ENCODE measurements at regions not wholly inside any gene's neighbourhood (a gene's known extent, or its start where the extent isn't known, plus 50 kb on each side); places are given as distances from the start of the nearest gene placed in this dataset.

GRCh38 chr9:124098141-124098905 lies 86.8 kb downstream of the LHX2 start:
- no peak for DNase-seq
- no peaks in the 10 kb centered on the region for H3K36me3 ChIP-seq (ENCODE audit: insufficient read depth, low read length)
- H3K4me3 ChIP-seq (ENCODE audit: low read depth in 1 of 2, low read length in 2 of 2): no peak overlapping the region
- no peaks in the 10 kb centered on the region for H3K4me1 ChIP-seq (ENCODE audit: insufficient read depth, low read length)
- no peaks in the 10 kb centered on the region for H3K27me3 ChIP-seq (ENCODE audit: insufficient read depth, low read length, poor library complexity)
- no peak overlapping the region for H2AFZ ChIP-seq (ENCODE audit: low read depth, low read length)
- no peak for TF ChIP-seq EZH2 (IDR thresholded peaks at IDR 0.05; ENCODE audit: borderline replicate concordance, low read depth, low read length, severe bottlenecking)
- TF ChIP-seq, protein P1, sequence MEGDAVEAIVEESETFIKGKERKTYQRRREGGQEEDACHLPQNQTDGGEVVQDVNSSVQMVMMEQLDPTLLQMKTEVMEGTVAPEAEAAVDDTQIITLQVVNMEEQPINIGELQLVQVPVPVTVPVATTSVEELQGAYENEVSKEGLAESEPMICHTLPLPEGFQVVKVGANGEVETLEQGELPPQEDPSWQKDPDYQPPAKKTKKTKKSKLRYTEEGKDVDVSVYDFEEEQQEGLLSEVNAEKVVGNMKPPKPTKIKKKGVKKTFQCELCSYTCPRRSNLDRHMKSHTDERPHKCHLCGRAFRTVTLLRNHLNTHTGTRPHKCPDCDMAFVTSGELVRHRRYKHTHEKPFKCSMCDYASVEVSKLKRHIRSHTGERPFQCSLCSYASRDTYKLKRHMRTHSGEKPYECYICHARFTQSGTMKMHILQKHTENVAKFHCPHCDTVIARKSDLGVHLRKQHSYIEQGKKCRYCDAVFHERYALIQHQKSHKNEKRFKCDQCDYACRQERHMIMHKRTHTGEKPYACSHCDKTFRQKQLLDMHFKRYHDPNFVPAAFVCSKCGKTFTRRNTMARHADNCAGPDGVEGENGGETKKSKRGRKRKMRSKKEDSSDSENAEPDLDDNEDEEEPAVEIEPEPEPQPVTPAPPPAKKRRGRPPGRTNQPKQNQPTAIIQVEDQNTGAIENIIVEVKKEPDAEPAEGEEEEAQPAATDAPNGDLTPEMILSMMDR (IDR thresholded peaks at IDR 0.05; ENCODE audit: borderline replicate concordance, extremely low read depth, low read length, poor library complexity, severe bottlenecking): no peak
- H3K9ac ChIP-seq (ENCODE audit: low read depth, low read length): no peak overlapping the region
- no peak overlapping the region for H3K27ac ChIP-seq (ENCODE audit: low read length)
- H3K79me2 ChIP-seq (ENCODE audit: insufficient read depth, low read length): no peaks in the 10 kb centered on the region
- no peak for ATAC-seq (ENCODE audit: insufficient read depth, low read depth)
- no peaks in the 10 kb centered on the region for H3K9me3 ChIP-seq (ENCODE audit: insufficient read depth, low read length, severe bottlenecking)
- H4K20me1 ChIP-seq (ENCODE audit: insufficient read depth, low read length): no peaks in the 10 kb centered on the region
- H3K4me2 ChIP-seq (ENCODE audit: insufficient read depth, low read length): no peak overlapping the region

DNA sequence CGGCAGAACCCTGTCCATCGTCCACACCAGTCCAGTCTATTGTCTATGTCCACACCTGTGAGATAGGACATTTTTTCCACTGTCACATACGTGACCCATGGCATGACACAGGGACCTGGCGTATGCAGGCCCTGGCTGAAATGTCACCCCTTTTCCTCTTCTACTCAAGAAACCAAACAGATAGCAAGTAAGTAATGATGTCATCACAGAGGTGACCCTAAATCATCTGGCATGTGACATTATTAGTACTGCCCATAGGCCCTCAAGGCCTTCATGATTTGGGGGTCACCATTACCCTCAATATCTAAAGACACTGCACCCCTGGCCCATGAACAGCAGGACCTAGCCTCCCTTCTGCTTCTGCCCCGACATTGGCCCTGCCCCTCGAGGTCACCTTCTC lies 88.3 kb downstream of the LHX2 start:
- H3K27me3 ChIP-seq (ENCODE audit: insufficient read depth, low read length, poor library complexity): no peaks in the 10 kb centered on the region
- H2AFZ ChIP-seq (ENCODE audit: low read depth, low read length): no peak overlapping the region
- H3K4me2 ChIP-seq (ENCODE audit: insufficient read depth, low read length): no peak overlapping the region
- no peaks in the 10 kb centered on the region for H3K36me3 ChIP-seq (ENCODE audit: insufficient read depth, low read length)
- no peak overlapping the region for H3K27ac ChIP-seq (ENCODE audit: low read length)
- H3K79me2 ChIP-seq (ENCODE audit: insufficient read depth, low read length): no peaks in the 10 kb centered on the region
- H4K20me1 ChIP-seq (ENCODE audit: insufficient read depth, low read length): no peaks in the 10 kb centered on the region
- no peak overlapping the region for H3K4me3 ChIP-seq (ENCODE audit: low read depth in 1 of 2, low read length in 2 of 2)
- ATAC-seq (ENCODE audit: insufficient read depth, low read depth): no peak
- TF ChIP-seq, protein P1 (IDR thresholded peaks at IDR 0.05; ENCODE audit: borderline replicate concordance, extremely low read depth, low read length, poor library complexity, severe bottlenecking): no peak
- TF ChIP-seq EZH2 (IDR thresholded peaks at IDR 0.05; ENCODE audit: borderline replicate concordance, low read depth, low read length, severe bottlenecking): no peak
- H3K9ac ChIP-seq (ENCODE audit: low read depth, low read length): no peak overlapping the region
- no peaks in the 10 kb centered on the region for H3K4me1 ChIP-seq (ENCODE audit: insufficient read depth, low read length)
- no peak for DNase-seq
- H3K9me3 ChIP-seq (ENCODE audit: insufficient read depth, low read length, severe bottlenecking): no peaks in the 10 kb centered on the region

GRCh38 chr9:124101215-124101968 lies 89.8 kb downstream of the LHX2 start:
- Histone ChIP-seq H3K36me3 (ENCODE audit: insufficient read depth, low read length) (no peaks in the 10 kb centered on the region), H3K4me3 (ENCODE audit: low read depth in 1 of 2, low read length in 2 of 2) (no peak overlapping the region), H3K79me2 (ENCODE audit: insufficient read depth, low read length) (no peaks in the 10 kb centered on the region), H3K27ac (ENCODE audit: low read length) (no peak overlapping the region), H3K9me3 (ENCODE audit: insufficient read depth, low read length, severe bottlenecking) (no peaks in the 10 kb centered on the region), H3K27me3 (ENCODE audit: insufficient read depth, low read length, poor library complexity) (no peaks in the 10 kb centered on the region), H3K4me2 (ENCODE audit: insufficient read depth, low read length) (no peak overlapping the region), H4K20me1 (ENCODE audit: insufficient read depth, low read length) (no peaks in the 10 kb centered on the region), H2AFZ (ENCODE audit: low read depth, low read length) (no peak overlapping the region), H3K9ac (ENCODE audit: low read depth, low read length) (no peak overlapping the region), H3K4me1 (ENCODE audit: insufficient read depth, low read length) (no peaks in the 10 kb centered on the region)
- DNase-seq (no peak), ATAC-seq (ENCODE audit: insufficient read depth, low read depth) (no peak)
- no peak for TF ChIP-seq EZH2 (IDR thresholded peaks at IDR 0.05; ENCODE audit: borderline replicate concordance, low read depth, low read length, severe bottlenecking)
- TF ChIP-seq, protein P1 (IDR thresholded peaks at IDR 0.05; ENCODE audit: borderline replicate concordance, extremely low read depth, low read length, poor library complexity, severe bottlenecking): no peak
